ENCODE measurements at regions not wholly inside any gene's neighbourhood (a gene's known extent, or its start where the extent isn't known, plus 50 kb on each side); places are given as distances from the start of the nearest gene placed in this dataset.

- no peak for TF ChIP-seq CTCF (IDR thresholded peaks at IDR 0.05)
- no peak for TF ChIP-seq ZFX (IDR thresholded peaks at IDR 0.05; ENCODE audit: borderline replicate concordance)
Measured at GRCh38 chr15:35738370-35738769, 192.4 kb upstream of the DPH6 start.

Data from 22Rv1 (cell line).